Peyer's patch (tissue), 4 donors: ENCODE measurements at regions not wholly inside any gene's neighbourhood (a gene's known extent, or its start where the extent isn't known, plus 50 kb on each side); places are given as distances from the start of the nearest gene placed in this dataset.
"Not testable (repeated sequence)": the region's sequence is repeated elsewhere in the genome, so short reads cannot be mapped to it uniquely, and the experiment has no call there.

Experiments
- DNase-seq, 3 donors: peaks; one replicate each; pipeline ENCODE4 v3.0.0-alpha.2; 2017 to 2019
- H3K27ac ChIP-seq, 4 donors: fragments of 200-600 bp; sonication (generic); one replicate each; pipeline ENCODE4 v1.5.1; 2016 to 2019
- H3K27me3 ChIP-seq, 2 donors: fragments of 200-600 bp; sonication (generic); one replicate each; pipeline ENCODE4 v1.5.1; 2019
- H3K36me3 ChIP-seq, 3 donors: fragments of 200-600 bp; sonication (generic); one replicate each; pipeline ENCODE4 v1.5.1; 2016 to 2019
- H3K4me1 ChIP-seq, 4 donors: fragments of 200-600 bp; sonication (generic); one replicate each; pipeline ENCODE4 v1.5.1; 2016 to 2019
- H3K4me3 ChIP-seq, 4 donors: fragments of 200-600 bp; sonication (generic); 1 replicate in 3 of 4; 2 replicates in 1 of 4; pipeline ENCODE4 v1.5.1; 2016 to 2019; ENCODE audit warnings: mild to moderate bottlenecking in 1 of 4
- H3K9me3 ChIP-seq, 4 donors: fragments of 200-600 bp; sonication (generic); one replicate each; pipeline ENCODE4 v1.5.1; 2016 to 2019; ENCODE audit warnings: mild to moderate bottlenecking in 1 of 4
- POLR2A ChIP-seq, 2 donors: fragments of 450-650 bp; IDR thresholded peaks; one replicate each; pipeline ENCODE4 v1.5.1; 2017; ENCODE audit warnings: antibody characterized with exemption in 2 of 2, mild to moderate bottlenecking in 2 of 2, moderate library complexity in 2 of 2
- TF ChIP-seq, protein P1 (sequence below), 6 experiments: fragments of 450-650 bp in 4 of 6; fragments of 200-600 bp in 2 of 6; sonication (generic) in 1 of 6; IDR thresholded peaks; one replicate each; pipeline ENCODE4 v1.5.1; 2017 to 2019; ENCODE audit warnings: antibody characterized with exemption in 6 of 6, mild to moderate bottlenecking in 3 of 6, moderate library complexity in 1 of 6

DNA sequence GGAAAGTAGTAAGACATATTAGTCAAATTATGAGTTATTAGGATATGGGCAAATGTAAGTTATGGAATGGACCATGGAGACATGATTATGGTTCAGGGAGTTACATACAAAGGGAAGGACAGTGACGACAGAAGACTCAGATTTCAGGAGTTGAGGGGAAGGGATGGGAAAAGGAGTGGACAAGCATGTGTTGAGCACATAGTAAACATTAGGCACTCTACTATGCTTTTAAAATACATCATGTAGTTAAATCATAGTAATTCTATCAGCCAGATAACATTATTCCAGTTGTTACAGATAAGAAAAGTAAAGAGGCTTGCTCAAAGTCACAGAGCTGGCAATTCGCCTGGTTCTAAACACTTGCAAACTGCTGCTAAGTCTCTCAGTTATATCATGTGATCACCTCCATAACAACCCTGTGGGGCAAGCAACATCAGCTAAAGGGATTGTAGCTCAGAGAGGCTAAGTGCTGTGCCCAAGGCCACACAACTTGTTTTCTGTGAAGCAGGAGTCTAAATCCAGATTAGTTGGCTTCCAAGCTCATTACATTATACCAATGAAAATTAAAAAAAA is 115.2 kb upstream of the MDFIC start:
- no peak for DNase-seq
- no peaks in the 10 kb centered on the region for H3K27me3 ChIP-seq
- H3K4me3 ChIP-seq = no peak overlapping the region
- H3K4me1 ChIP-seq = no peaks in the 10 kb centered on the region
- TF ChIP-seq, protein P1, sequence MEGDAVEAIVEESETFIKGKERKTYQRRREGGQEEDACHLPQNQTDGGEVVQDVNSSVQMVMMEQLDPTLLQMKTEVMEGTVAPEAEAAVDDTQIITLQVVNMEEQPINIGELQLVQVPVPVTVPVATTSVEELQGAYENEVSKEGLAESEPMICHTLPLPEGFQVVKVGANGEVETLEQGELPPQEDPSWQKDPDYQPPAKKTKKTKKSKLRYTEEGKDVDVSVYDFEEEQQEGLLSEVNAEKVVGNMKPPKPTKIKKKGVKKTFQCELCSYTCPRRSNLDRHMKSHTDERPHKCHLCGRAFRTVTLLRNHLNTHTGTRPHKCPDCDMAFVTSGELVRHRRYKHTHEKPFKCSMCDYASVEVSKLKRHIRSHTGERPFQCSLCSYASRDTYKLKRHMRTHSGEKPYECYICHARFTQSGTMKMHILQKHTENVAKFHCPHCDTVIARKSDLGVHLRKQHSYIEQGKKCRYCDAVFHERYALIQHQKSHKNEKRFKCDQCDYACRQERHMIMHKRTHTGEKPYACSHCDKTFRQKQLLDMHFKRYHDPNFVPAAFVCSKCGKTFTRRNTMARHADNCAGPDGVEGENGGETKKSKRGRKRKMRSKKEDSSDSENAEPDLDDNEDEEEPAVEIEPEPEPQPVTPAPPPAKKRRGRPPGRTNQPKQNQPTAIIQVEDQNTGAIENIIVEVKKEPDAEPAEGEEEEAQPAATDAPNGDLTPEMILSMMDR (IDR thresholded peaks at IDR 0.05) = no peak
- TF ChIP-seq POLR2A (IDR thresholded peaks at IDR 0.05) = no peak
- no peaks in the 10 kb centered on the region for H3K9me3 ChIP-seq
- no peak overlapping the region for H3K27ac ChIP-seq
- H3K36me3 ChIP-seq = no peaks in the 10 kb centered on the region

DNA sequence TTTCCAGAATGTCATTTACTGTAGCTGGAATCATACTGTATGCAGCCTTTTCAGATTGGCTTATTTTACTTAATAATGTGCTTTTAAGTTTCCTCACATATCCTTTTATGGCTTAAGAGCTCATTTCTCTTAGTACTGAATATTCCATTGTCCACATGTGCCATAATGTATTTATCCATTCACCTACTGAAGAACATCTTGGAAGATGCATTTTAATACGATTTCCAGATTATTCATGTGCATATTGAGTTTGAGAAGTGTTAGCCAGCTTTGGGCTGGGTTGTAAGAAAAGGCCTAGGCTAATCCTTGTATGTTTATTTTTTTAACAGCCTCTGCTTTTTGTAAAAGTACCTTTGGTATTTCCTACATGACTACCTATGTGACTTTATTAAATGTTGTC is 109.3 kb upstream of the MDFIC start:
- H3K4me3 ChIP-seq = no peak overlapping the region
- TF ChIP-seq, protein P1 (IDR thresholded peaks at IDR 0.05) = no peak
- DNase-seq = no peak
- H3K4me1 ChIP-seq = no peaks in the 10 kb centered on the region
- no peaks in the 10 kb centered on the region for H3K27me3 ChIP-seq
- H3K36me3 ChIP-seq = no peaks in the 10 kb centered on the region
- no peaks in the 10 kb centered on the region for H3K9me3 ChIP-seq
- no peak overlapping the region for H3K27ac ChIP-seq

DNA sequence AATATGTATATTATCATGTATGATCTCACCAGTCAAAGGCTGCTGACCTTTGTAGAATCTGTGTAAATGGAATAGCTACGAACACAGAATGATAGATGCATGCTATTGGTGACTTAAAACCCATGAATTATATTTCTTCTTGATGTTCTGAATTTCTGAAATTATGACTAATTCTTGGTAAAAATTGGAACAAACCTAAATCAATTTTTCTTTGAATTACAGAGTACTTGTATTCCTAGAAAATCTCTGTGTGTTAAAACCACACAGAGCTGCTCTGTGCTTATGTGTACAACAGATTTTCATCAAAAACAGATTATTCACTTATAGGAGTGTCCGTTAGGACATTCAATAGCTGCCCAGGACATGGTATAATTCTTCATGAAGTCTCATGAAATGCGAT is 108.3 kb upstream of the MDFIC start:
- Histone ChIP-seq H3K4me1 (no peaks in the 10 kb centered on the region), H3K27me3 (no peaks in the 10 kb centered on the region), H3K27ac (no peak overlapping the region), H3K4me3 (no peak overlapping the region), H3K9me3 (no peaks in the 10 kb centered on the region), H3K36me3 (no peaks in the 10 kb centered on the region)
- TF ChIP-seq, protein P1 (IDR thresholded peaks at IDR 0.05) = no peak
- TF ChIP-seq POLR2A (IDR thresholded peaks at IDR 0.05) = no peak
- DNase-seq = no peak

DNA sequence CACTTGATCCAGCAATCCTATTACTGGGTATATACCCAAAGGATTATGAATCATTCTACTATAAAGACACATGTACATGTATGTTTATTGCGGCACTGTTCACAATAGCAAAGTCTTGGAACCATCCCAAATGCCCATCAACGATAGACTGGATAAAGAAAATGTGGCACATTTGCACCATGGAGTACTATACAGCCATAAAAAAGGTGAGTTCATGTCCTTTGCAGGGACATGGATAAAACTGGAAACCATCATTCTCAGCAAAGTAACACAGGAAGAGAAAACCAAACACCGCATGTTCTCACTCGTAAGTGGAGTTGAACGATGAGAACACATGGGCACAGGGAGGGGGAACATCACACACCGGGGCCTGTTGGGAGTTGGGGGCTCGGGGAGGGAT is 104.9 kb upstream of the MDFIC start:
- DNase-seq, H3K36me3 ChIP-seq, H3K27ac ChIP-seq, H3K9me3 ChIP-seq, H3K4me3 ChIP-seq, H3K27me3 ChIP-seq, H3K4me1 ChIP-seq: not testable (repeated sequence)

DNA sequence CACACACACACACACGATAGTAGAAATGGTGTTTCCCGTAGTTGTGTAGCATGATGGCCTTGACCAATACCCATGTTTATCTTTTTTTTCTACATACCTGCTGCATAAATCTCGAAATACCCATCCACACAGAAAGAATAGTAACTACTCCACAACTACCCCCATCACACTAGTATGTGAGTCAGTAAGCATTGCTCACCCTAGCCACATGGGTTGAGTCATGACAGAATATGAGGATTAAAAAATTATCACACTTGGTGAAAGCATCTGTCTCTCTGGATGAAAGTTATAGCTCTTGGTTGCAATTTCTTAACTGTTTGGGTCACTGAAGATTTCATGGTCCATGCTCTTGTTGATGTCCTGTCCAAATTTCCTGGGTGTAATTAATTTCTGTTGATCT is 103.4 kb upstream of the MDFIC start:
- no peak overlapping the region for H3K27ac ChIP-seq
- no peaks in the 10 kb centered on the region for H3K27me3 ChIP-seq
- no peaks in the 10 kb centered on the region for H3K9me3 ChIP-seq
- TF ChIP-seq POLR2A (IDR thresholded peaks at IDR 0.05) = no peak
- TF ChIP-seq, protein P1 (IDR thresholded peaks at IDR 0.05) = no peak
- DNase-seq = no peak
- H3K4me1 ChIP-seq = no peaks in the 10 kb centered on the region
- H3K36me3 ChIP-seq = no peaks in the 10 kb centered on the region
- H3K4me3 ChIP-seq = no peak overlapping the region

DNA sequence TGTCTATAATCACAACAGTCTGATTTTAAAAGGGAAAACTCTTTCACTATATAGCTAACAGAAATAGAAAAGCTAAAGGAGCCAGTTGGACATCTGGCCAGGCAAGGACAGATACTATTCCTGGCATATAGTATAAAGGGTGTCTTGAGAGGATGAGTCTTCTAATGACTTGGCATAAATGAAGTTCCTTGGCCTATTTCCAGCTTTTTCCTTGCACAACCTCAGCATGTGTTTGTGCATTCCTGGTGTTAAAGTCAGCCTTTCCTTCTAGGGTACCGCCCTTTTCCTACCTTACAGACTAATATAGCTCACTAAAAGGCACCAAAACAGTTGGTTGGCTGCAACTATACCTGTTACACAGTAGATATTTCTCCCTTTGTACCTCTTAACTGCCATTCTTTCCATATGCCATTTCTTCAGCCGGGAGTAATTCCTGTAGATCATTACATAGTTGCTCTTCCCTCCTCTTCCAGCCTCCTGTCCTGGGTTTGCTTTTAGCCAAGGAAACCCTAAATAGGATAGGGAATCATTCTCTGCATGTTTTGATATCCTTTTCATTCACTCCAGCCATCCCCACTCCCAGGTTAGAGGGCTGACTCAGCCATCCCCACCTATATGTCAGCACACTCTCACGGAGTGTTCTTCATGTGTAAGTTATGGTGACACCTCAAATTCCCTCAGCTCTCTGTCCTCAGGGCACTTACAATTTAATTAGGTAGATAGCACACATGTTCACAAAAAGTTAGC is 102.1 kb upstream of the MDFIC start:
- Histone ChIP-seq H3K27ac (no peak overlapping the region), H3K4me3 (no peak overlapping the region), H3K36me3 (no peaks in the 10 kb centered on the region), H3K4me1 (no peaks in the 10 kb centered on the region), H3K27me3 (no peaks in the 10 kb centered on the region), H3K9me3 (no peaks in the 10 kb centered on the region)
- TF ChIP-seq, protein P1 (IDR thresholded peaks at IDR 0.05) = no peak
- no peak for TF ChIP-seq POLR2A (IDR thresholded peaks at IDR 0.05)
- no peak for DNase-seq
